ENCODE measurements at regions not wholly inside any gene's neighbourhood (a gene's known extent, or its start where the extent isn't known, plus 50 kb on each side); places are given as distances from the start of the nearest gene placed in this dataset.

GRCh38 chr9:17005056-17005823 lies 129.6 kb upstream of the CNTLN start:
- no peak for TF ChIP-seq POLR2A (IDR thresholded peaks at IDR 0.05; ENCODE audit: low read depth, low read length)
- no peak for DNase-seq (ENCODE audit: insufficient read length, low spot score)
- FAIRE-seq: no peak

- DNase-seq (ENCODE audit: insufficient read length, low spot score): no peak
- peak; percentile 6 for FAIRE-seq
Observed at GRCh38 chr9:17004500-17004899, 130.3 kb upstream of the CNTLN start.

GRCh38 chr9:17003576-17004240 lies 131.1 kb upstream of the CNTLN start:
- FAIRE-seq (no peak), DNase-seq (ENCODE audit: insufficient read length, low spot score) (no peak)
- TF ChIP-seq POLR2A (IDR thresholded peaks at IDR 0.05; ENCODE audit: low read depth, low read length): no peak

More at GRCh38 chr9:17004500-17004899, 130.3 kb upstream of the CNTLN start:
- TF ChIP-seq POLR2A (IDR thresholded peaks at IDR 0.05; ENCODE audit: low read depth, low read length): no peak

GRCh38 chr9:16996901-16997491 lies 126.5 kb upstream of the BNC2 start:
- DNase-seq (ENCODE audit: insufficient read length, low spot score) (no peak), FAIRE-seq (no peak)

GRCh38 chr9:16992138-16992537 lies 121.7 kb upstream of the BNC2 start:
- FAIRE-seq: no peak
- no peak for TF ChIP-seq POLR2A (IDR thresholded peaks at IDR 0.05; ENCODE audit: low read depth, low read length)
- DNase-seq (ENCODE audit: insufficient read length, low spot score): no peak

More at GRCh38 chr9:16996901-16997491, 126.5 kb upstream of the BNC2 start:
- no peak for TF ChIP-seq POLR2A (IDR thresholded peaks at IDR 0.05; ENCODE audit: low read depth, low read length)

- FAIRE-seq (peak; percentile 84), DNase-seq (ENCODE audit: insufficient read length, low spot score) (no peak)
- TF ChIP-seq POLR2A (IDR thresholded peaks at IDR 0.05; ENCODE audit: low read depth, low read length): no peak
Observed at GRCh38 chr9:16987026-16987425, 116.6 kb upstream of the BNC2 start.

- DNase-seq (ENCODE audit: insufficient read length, low spot score) (no peak), FAIRE-seq (no peak)
- no peak for TF ChIP-seq POLR2A (IDR thresholded peaks at IDR 0.05; ENCODE audit: low read depth, low read length)
Observed at GRCh38 chr9:16986556-16986955, 116.1 kb upstream of the BNC2 start.

GRCh38 chr9:16985559-16986348 lies 115.3 kb upstream of the BNC2 start:
- no peak for TF ChIP-seq POLR2A (IDR thresholded peaks at IDR 0.05; ENCODE audit: low read depth, low read length)
- no peak for DNase-seq (ENCODE audit: insufficient read length, low spot score)
- FAIRE-seq: peak; percentile 53

- TF ChIP-seq POLR2A (IDR thresholded peaks at IDR 0.05; ENCODE audit: low read depth, low read length): no peak
- DNase-seq (ENCODE audit: insufficient read length, low spot score): no peak
- no peak for FAIRE-seq
Observed at GRCh38 chr9:16982780-16983310, 112.4 kb upstream of the BNC2 start.

GRCh38 chr9:16976427-16976826 lies 106.0 kb upstream of the BNC2 start:
- no peak for TF ChIP-seq POLR2A (IDR thresholded peaks at IDR 0.05; ENCODE audit: low read depth, low read length)
- no peak for FAIRE-seq
- DNase-seq (ENCODE audit: insufficient read length, low spot score): no peak

GRCh38 chr9:16974436-16974835 lies 104.0 kb upstream of the BNC2 start:
- DNase-seq (ENCODE audit: insufficient read length, low spot score): no peak
- FAIRE-seq: no peak
- no peak for TF ChIP-seq POLR2A (IDR thresholded peaks at IDR 0.05; ENCODE audit: low read depth, low read length)

- DNase-seq (ENCODE audit: insufficient read length, low spot score) (no peak), FAIRE-seq (no peak)
- TF ChIP-seq POLR2A (IDR thresholded peaks at IDR 0.05; ENCODE audit: low read depth, low read length): no peak
Observed at GRCh38 chr9:16970321-16970720, 99.9 kb upstream of the BNC2 start.

- TF ChIP-seq POLR2A (IDR thresholded peaks at IDR 0.05; ENCODE audit: low read depth, low read length): no peak
- peak; percentile 98 for FAIRE-seq
- DNase-seq (ENCODE audit: insufficient read length, low spot score): peak; percentile 62
Observed at GRCh38 chr9:16964228-16964627, 93.8 kb upstream of the BNC2 start.

- FAIRE-seq (peak; percentile 62), DNase-seq (ENCODE audit: insufficient read length, low spot score) (peak; percentile 21)
- TF ChIP-seq POLR2A (IDR thresholded peaks at IDR 0.05; ENCODE audit: low read depth, low read length): no peak
Observed at GRCh38 chr9:16960084-16960483, 89.6 kb upstream of the BNC2 start.

All from H54 (cell line).